ENCODE measurements at regions not wholly inside any gene's neighbourhood (a gene's known extent, or its start where the extent isn't known, plus 50 kb on each side); places are given as distances from the start of the nearest gene placed in this dataset.
A peak's percentile ranks its signal among the peaks of the same experiment; 100 is the strongest.
"Not testable (repeated sequence)": the region's sequence is repeated elsewhere in the genome, so short reads cannot be mapped to it uniquely, and the experiment has no call there.

- DNase-seq, result no peak
These were observed 115.8 kb downstream of the MPP7 start for GRCh38 chr10:28186887-28187578.

- DNase-seq, result no peak
These were observed 116.4 kb downstream of the MPP7 start for GRCh38 chr10:28186461-28186860.

- no peak for DNase-seq
These were observed 118.1 kb downstream of the MPP7 start for GRCh38 chr10:28184810-28185209.

- no peak for DNase-seq
These were observed 121.3 kb downstream of the MPP7 start for GRCh38 chr10:28181478-28182096.

GRCh38 chr10:28180654-28181053 lies 122.2 kb downstream of the MPP7 start:
- DNase-seq, result no peak

DNA sequence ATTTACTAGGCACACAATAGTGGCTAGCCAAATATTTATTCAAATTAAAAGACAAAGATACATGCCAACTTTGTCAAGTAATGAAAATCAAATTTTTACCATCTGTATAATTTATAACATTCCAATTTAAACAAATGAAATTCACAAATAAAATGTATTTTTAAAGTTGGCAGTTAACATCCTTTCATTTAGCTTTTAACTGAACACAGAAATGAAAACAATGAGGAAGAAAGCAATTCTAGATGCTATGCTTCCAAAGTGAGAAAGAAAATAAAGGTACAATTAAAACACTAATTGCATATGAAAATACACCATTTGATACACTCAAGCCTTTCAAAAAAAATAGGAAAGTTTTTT lies 123.1 kb downstream of the MPP7 start:
- DNase-seq, result no peak

DNA sequence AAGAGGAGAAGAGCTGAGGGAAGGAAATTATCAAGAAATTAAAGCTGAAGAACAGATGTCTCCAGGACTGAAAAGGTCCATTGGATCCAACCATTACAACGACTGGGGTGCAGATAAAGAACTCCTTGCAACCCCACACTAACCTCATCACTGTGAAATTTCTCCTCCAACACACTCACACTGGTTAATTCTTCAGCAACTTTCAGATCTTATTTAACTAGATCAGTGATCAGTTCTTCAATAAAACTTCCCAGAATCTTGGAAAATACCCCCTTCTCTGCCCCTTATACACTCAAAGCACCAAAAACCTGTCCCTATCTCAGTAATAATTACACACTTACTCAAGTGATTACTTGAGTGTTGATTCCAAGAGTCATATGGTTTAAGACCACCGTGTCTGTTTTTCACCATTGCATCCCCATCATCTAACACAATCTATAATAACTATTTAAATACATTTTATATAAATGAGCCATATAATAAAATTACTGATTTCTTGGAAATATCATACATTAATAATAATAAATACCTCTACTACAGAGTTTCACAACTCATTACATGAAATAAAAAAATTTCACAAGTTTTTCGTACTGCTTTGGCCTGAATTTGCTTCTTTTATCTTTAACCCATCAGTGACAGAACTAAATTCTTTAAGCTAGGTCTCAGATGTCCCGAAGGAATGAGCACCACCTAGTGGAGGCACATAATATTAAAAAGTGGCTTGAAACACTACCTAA lies 123.7 kb downstream of the MPP7 start:
- DNase-seq, result peak in 3 of 6 experiments; percentile 18 to 57 (median 48)

- DNase-seq, result peak in 3 of 6 experiments; percentile 27 to 64 (median 29)
These were observed 124.8 kb downstream of the MPP7 start for GRCh38 chr10:28177944-28178637.

DNA sequence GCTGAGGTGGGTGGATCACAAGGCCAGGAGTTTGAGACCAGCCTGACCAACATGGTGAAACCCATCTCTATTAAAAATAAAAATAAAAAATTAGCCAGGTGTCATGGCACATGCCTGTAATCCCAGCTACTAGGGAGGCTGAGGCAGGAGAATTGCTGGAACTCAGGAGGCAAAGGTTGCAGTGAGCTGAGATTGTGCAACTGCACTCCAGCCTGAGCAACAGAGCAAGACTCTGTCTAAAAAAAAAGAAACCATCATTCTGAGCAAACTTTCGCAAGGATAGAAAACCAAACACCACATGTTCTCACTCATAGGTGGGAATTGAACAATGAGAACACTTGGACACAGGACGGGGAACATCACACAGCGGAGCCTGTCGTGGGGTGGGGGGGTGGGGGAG lies 126.4 kb downstream of the MPP7 start:
- DNase-seq, result not testable (repeated sequence)

DNA sequence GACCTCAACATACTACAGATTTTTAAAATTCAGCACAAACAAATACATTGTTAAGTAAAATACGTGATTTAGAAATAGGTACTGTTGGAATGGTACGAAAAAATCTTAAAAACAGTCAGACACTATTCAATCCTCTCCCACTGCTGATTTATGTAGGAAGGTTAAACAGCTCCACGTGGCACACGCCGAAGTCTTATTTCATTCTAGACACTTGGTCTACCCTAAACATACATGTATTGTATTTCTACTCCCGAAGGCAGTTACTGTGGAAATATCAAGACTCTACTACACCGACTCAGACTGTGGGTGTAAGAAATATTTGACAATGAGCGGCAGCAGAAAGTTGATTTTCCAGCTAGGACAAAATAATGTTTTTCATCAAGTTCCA lies 130.6 kb downstream of the MPP7 start:
- DNase-seq, result no peak

DNA sequence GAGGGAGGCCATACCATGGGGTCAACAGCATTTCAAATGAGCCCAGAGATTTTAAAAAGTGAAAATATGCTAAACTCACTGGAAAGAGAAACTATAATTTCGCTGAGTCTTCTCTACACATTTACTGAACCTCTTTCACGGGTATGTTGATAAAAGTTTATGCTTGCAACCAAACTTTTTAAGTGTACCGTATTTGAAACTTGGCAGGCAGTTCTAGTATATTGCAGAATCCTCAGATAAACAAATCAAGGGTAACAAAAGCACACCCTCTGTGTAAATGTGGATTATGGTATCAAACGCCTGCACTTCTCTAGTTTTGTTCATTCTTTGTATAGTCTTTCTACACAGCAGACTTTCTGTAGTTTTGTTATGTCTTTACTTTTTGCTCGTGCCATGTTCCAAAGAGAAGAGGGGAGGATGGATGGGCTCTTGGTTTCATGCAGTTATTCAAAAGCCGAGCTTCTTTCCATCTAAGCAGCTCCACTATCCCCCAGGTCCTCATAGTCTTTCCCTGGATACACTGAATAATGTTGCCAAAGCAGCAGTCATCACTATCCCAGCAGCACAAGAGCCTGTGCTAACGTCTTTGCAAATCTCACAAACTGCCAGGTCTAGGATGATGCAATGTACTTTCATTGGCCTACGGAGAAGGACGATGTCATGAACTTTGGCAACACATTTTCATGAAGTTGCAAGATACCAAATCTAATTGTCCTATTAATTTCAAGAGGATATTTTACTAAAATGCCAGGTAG lies 131.2 kb downstream of the MPP7 start:
- DNase-seq, result no peak

DNA sequence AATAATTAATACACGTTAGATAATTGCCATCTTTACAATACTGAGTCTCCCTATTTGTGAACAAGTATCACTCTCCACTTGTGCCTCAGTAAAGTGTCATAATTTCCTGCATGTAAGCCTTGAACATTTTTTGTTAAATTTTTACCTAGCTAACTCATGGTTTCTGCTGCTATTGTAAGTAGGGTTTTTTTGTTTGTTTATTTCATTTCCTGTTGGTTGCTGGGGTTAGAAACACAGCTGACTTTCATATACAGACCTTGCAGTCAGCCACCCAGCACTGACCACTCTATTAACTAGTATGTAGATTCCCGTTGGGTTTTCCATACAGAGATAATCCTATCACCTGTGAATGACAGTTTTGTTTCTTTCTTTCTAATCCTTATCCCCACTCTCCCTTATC lies 133.3 kb downstream of the MPP7 start:
- DNase-seq, result no peak

DNA sequence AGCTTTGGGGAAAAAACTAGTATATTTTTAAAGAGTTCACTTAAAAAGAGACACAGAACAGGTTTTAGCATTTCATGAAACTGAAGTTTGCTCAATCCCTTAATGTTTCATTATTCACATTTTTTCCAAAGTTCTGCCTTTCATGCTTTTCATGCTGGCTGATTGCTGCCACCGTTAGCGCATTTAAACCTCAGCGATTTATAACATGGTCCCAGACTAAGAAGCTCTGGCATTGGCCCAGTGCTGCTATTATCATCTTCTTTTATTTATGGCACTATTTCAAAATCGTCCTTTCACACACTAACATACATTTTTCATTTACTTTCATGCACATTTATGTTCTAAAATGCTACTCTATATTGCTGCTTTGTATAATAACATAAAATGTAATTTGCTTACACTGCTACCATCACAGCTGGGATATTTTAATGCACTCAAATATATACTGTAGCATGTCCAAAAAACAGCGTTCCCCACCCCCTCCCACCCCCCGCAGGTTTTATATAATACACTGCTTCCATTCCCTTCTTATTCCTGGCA lies 141.9 kb downstream of the MPP7 start:
- DNase-seq, result no peak

GRCh38 chr10:28157379-28157778 lies 145.5 kb downstream of the MPP7 start:
- no peak for DNase-seq

DNA sequence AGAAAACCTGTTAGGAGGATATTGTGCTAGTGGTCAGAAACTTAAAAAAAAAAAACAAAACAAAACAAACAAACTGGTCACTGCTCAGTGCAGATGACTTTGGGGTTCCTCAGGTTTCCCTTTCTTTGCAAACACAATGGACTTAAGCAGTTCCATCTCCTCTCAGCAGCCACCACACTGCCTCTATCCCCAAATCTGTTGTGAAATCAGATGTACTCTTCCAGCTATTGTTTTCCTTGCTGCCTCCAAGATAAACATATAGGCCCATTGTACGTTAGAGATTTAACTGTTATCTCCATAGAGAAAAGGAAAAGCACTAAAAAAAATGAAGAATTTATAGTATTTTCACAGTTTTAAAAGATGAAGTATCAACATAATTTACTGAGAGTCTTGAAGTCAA lies 147.1 kb downstream of the MPP7 start:
- DNase-seq, result no peak

GRCh38 chr10:28151636-28152035 lies 151.2 kb downstream of the MPP7 start:
- no peak for DNase-seq

DNA sequence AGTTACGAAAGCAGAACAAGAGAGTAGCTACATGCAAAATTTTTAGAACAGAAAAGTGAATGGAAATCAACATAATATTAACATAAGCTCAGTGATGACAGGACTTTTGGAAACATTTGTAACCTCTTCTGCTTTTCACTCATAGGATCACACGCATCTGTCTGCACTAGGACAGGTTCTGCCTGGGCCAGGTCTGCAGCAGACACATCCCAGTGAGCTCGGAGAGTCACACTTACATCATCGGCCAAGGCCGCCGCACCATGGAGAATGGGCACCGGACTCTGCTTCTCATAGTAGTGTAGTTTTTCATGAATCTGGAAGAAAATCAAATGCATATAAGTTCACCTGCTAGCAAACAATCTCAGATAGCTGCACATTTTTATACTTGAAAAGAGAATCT lies 150.9 kb upstream of the ODAD2 start:
- no peak for DNase-seq

GRCh38 chr10:28147706-28148105 lies 148.8 kb upstream of the ODAD2 start:
- DNase-seq, result no peak

DNA sequence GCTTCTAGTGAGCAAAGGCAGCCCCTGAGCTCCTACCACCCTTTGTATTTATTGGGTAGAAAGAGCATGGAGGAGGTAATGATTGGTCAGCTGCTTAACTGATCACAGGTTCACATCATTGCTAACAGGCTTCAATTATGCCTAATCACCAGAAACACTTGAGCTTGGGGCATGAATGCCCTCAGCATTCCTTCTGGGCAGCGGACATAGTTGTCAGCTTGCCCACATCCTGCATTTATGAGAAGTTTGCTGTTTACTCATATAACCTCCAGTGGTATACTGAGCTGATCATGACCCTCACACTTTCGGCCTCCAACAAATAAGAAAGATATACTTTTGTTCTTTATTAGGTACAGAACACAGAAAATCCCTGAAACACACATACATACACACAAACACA lies 140.3 kb upstream of the ODAD2 start:
- DNase-seq, result no peak

DNA sequence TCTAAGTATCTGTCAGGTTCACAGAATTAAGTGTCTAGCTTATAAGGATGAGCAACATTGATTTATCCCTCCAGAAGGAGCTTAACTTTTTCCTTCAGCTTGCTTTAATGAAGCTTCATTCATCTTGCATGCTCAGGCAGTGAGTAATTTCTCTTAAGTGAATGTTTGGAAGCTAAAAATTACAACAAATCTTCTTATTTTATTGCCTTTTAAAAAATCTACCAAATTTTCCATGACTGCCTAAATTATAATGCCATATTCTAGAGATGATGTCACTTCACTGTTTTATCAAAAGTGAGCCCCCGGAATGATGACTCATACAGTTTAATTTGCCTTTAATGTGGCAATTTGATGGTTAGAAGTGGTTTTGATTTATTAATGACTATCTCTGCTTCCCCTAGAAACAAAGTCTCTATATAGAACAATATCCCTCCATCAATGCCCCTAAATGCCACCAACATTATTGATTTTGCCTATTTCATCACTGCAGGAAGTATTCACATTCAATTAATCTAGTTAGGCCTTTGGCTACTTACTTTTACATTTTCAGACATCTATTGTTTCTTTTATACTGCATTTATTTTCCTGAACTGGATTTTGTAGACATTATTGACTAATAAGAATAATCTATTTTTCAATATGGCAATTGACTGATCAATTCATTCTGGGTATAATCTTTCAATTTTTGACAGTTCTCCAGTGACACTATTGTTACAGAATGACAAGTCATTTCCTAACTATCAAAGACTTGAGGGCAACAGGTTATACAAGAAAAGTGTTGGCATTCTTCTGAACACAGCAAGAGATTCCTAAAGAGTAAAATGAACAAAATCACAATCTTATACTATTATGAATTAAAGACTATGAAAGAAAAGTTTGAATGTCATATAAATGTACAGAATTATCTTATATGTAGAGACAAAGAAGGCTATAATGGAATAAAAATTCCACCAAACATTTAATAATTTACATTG lies 139.3 kb upstream of the ODAD2 start:
- no peak for DNase-seq

DNA sequence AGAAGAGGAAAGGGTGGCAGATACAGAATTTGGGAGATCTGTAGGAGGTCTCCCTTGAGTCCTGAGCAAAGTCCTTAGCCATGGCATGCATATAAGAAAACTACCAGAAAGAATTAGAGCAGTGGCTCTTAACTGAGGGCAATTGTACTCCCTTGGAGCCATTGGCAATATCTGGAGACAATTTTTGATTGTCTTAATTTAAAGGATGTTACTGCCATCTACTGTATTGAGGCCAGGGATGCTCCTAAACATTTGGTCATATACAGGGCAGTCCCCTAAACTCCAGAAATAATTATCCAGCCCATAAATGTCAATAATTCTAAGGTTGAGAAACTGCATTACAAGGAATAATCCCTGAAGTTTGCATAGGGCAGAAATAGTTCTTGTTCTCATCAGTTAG lies 136.4 kb upstream of the ODAD2 start:
- no peak for DNase-seq

Measured in stimulated activated naive CD4-positive, alpha-beta T cell (primary cell).